GM10266 (cell line): ENCODE measurements at regions not wholly inside any gene's neighbourhood (a gene's known extent, or its start where the extent isn't known, plus 50 kb on each side); places are given as distances from the start of the nearest gene placed in this dataset.

Experiments used
- DNase-seq: peaks from one replicate; pipeline ENCODE4 v3.0.0; 2012; ENCODE audit errors: extremely low spot score
- TF ChIP-seq, protein P1 (sequence below): IDR thresholded peaks from 2 replicates; pipeline ENCODE4 v1.5.1; 2012; ENCODE audit warnings: mild to moderate bottlenecking, low read depth; ENCODE audit not compliant: control insufficient read depth, insufficient read depth; ENCODE audit errors: missing control alignments

DNA sequence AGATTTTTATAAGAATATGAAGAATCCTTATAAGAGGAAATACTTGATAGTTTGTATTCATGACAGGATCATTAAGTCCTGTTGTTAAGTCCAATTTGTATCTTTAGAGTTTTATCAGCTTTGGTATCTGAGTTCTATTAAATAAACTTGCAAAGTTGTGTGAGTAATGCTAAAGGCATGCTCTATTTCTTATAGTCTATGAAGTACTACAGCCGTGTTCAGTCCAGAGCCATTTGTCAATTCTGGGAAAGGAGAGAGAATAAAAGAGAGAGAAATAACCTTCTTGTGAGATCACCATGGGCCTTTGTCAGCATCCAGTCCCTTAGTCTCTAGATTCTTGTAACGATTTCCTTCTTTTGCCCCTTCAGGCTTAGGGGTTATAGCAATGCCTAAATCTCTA, 181.2 kb upstream of the POU3F2 start:
- TF ChIP-seq, protein P1, sequence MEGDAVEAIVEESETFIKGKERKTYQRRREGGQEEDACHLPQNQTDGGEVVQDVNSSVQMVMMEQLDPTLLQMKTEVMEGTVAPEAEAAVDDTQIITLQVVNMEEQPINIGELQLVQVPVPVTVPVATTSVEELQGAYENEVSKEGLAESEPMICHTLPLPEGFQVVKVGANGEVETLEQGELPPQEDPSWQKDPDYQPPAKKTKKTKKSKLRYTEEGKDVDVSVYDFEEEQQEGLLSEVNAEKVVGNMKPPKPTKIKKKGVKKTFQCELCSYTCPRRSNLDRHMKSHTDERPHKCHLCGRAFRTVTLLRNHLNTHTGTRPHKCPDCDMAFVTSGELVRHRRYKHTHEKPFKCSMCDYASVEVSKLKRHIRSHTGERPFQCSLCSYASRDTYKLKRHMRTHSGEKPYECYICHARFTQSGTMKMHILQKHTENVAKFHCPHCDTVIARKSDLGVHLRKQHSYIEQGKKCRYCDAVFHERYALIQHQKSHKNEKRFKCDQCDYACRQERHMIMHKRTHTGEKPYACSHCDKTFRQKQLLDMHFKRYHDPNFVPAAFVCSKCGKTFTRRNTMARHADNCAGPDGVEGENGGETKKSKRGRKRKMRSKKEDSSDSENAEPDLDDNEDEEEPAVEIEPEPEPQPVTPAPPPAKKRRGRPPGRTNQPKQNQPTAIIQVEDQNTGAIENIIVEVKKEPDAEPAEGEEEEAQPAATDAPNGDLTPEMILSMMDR, result no peak
- DNase-seq, result no peak

DNA sequence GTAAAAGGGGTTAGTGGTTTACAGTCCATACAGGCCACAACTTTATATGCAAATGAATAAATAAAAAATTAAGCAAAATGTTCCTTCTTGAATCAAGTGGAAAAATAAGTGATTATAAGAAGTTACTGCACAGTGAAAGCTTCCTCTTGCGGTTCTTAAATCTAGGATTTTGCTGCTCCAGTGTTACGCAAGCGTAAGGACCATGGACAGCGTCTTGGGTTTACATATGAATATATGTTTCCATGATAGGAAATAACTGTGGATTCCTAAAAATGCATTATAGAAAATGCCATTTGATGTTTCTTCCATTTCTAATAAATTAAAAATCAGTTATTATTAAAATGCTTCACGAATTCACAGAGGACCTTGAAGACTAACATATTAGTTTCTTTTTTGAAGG, 176.6 kb upstream of the POU3F2 start:
- DNase-seq, result no peak

DNA sequence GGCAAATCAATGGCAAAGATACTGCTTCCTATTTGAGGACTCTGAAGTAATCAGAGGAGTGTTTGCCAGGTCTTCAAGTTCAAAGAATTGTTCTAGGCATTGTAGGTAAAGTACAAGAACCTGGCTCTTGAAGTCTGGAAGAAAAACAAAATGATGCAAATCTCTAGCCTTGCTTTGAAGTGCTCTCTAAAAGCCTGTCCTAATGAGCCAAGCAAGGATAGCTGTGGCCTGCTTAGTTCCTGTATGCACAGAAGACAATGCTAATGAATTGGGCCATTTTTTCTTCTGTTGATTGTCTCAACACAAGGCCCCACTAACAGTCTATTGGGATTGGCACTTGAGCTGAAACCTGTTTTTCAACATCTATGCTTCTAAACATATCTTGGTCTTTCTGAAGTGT, 165.0 kb upstream of the POU3F2 start:
- DNase-seq, result no peak

More for the DNA sequence above, 176.6 kb upstream of the POU3F2 start:
- TF ChIP-seq, protein P1, result no peak

DNA sequence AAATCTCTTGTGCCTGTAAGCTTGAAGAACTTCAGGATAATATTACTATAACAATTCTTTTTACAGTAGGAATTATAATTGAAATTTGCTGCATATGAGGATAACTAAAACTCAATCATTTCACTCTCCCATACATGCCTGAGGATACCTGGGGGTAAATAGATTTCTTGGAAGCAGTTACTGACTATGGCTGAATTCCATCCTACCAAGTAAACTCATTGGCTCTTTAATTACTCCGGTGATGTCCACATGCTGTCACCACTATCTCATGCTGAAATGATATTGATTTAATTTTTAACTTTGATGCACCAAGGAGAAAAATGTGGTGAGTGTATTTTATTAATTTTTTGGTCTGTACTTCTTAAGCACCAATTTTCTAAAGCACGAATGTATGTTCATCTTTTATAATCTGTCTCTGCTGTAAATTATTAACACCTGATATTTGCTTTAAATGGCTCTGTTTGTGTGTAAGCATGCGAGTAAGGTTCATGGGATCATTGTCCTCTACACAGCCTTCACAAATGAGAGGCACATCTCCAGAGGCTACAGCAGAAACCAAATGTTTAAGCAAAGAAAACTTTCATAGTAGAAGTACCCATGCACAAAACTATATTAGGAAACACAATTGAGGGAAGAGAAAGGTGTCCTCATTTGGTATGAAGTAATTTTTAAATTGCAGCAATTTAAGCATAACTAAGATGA, 164.2 kb upstream of the POU3F2 start:
- DNase-seq, result no peak
- TF ChIP-seq, protein P1, result no peak

More for the DNA sequence above, 165.0 kb upstream of the POU3F2 start:
- TF ChIP-seq, protein P1, result no peak

DNA sequence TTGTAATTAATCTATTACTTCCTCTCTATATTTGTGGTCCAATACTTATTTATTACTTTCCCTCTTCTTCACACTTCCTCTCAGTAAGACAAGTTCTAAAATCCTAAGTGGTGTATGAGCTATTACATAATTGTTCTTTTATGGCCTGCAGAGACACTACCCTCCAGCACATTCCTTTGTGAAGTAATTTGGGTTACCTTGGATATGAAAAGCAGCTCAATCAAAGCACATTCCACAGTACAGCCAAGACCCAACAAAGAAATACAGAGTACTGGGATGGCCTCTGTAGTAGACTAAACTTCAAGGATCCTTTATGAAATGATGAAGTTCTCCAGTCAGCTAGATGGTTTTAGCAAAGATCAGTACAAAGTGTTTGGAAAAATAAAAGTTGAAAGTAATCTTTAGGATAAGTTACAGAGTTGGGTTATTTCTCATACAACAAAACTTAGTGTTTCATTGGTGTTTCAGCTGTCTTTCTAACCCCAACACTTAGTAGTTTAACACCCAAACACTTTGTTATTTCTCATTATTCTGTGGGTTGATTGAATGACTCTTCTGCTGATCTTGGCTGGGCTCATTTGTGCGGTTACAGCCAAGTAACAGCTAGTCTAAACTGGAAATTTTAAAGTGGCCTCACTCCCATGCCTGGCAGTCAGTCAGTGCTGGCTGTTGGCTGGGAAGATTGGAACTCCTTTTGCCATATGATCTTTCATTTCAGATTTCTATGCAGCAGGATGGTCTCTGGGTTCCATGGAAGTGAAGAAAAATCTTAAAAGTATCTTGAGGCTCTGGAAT, 161.5 kb upstream of the POU3F2 start:
- TF ChIP-seq, protein P1, result no peak
- no peak for DNase-seq

DNA sequence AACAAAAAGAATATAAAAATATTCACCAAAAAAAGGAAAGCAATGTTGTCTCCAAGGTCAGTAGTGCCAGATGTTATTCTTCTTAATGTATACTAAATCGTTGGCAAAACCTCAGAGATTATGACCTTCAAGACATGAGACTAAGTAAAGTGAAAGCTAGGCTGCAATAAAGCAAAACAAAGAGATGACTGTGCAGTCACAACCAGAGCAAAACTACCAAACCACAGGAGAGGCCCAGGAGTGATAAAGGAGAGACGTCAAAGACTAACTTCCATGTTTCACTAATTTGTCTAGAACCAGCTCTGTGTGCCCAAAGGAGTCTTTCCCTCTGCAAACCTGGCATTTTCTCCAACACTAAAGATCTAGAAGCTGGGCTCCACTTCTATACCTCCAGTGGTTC, 155.9 kb upstream of the POU3F2 start:
- no peak for DNase-seq
- TF ChIP-seq, protein P1, result no peak
